Ovary (tissue), 7 donors: ENCODE measurements at regions not wholly inside any gene's neighbourhood (a gene's known extent, or its start where the extent isn't known, plus 50 kb on each side); places are given as distances from the start of the nearest gene placed in this dataset.
"Not testable (repeated sequence)": the region's sequence is repeated elsewhere in the genome, so short reads cannot be mapped to it uniquely, and the experiment has no call there.

Experiments
- DNase-seq, 5 donors: peaks; one replicate each; pipeline ENCODE4 v3.0.0-alpha.2; 2019 to 2020
- H3K27ac ChIP-seq, 2 donors: fragments of 200-600 bp; one replicate each; pipeline versions ENCODE4 v1.5.1 to v1.8.0; 2019 to 2022
- H3K27me3 ChIP-seq: fragments of 200-600 bp; one replicate; pipeline ENCODE4 v1.8.0; 2022
- H3K36me3 ChIP-seq: fragments of 200-600 bp; sonication (generic); one replicate; pipeline ENCODE4 v1.5.1; 2019
- H3K4me1 ChIP-seq: one replicate; pipeline ENCODE4 v1.8.1; 2013; ENCODE audit warnings: mild to moderate bottlenecking, moderate library complexity; ENCODE audit not compliant: insufficient read depth
- H3K4me3 ChIP-seq: fragments of 200-600 bp; sonication (generic); one replicate; pipeline ENCODE4 v1.5.1; 2017
- H3K9me3 ChIP-seq, 2 donors: fragments of 200-600 bp in 1 of 2; sonication (generic) in 1 of 2; one replicate each; pipeline versions ENCODE4 v1.5.1 to v1.8.1; 2013 to 2019; ENCODE audit warnings: mild to moderate bottlenecking in 1 of 2, moderate library complexity in 1 of 2
- EP300 ChIP-seq: sonication (generic); formaldehyde crosslinking; IDR thresholded peaks from one replicate; pipeline ENCODE4 v1.6.1; 2017; ENCODE audit warnings: antibody characterized with exemption
- POLR2A ChIP-seq: fragments of 450-650 bp; IDR thresholded peaks from one replicate; pipeline ENCODE4 v1.6.1; 2017; ENCODE audit warnings: antibody characterized with exemption, mild to moderate bottlenecking, moderate library complexity
- WGBS, 3 donors: extraction: QIAGEN DNeasy Blood & Tissue Kit in 1 of 3; methylation state at CpG; one replicate each; pipeline versions ENCODE4 v1.1.5 to v1.1.7; 2013 to 2017; 5-methylcytosine and 5-hydroxymethylcytosine counted together
- intact Hi-C, 4 donors: fragments of 100-400 bp; cut with DNase I; formaldehyde crosslinking; loops; one replicate each; pipeline versions ENCODE4 v1.11.0 to v1.15.1; 2022 to 2023
- TF ChIP-seq, protein P1 (sequence below), 3 donors: fragments of 450-650 bp in 2 of 3; fragments of 200-600 bp in 1 of 3; IDR thresholded peaks; one replicate each; pipeline versions ENCODE4 v1.5.1 to v1.8.0; 2016 to 2022; ENCODE audit warnings: antibody characterized with exemption in 3 of 3, mild to moderate bottlenecking in 1 of 3
- donor health status: DM: no; HTN: no; CAD: no; lungs with moderate emphysema.
- donor health status: DM: no; HTN: no; CAD: no.
- donor health status: Bipolar disorder and iron deficiency.
- donor health status: DM: no; HTN: no; CAD: no.
- donor health status: DM: yes; HTN: yes; CAD: no.

DNA sequence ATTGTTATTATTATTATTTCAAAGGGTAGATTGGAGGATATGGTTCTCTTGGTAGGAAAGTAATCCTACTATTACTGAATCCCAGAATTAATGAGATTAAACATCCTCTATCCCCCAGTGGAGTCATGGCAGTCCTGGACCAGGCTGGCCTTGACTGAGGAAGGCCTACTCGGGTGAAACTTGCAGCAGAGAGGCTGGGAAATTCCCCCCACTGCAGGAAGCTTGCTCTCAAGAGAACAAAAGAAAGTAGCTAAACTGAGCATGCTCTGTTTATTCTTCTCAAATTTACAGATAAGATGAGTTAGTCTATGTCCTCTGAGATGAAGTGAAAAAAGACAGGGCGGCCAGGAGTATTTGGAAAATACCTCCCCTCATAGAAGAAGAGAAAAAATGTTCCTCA is 233.9 kb upstream of the RPS23 start:
- no peaks in the 10 kb centered on the region for H3K4me1 ChIP-seq
- TF ChIP-seq, protein P1, sequence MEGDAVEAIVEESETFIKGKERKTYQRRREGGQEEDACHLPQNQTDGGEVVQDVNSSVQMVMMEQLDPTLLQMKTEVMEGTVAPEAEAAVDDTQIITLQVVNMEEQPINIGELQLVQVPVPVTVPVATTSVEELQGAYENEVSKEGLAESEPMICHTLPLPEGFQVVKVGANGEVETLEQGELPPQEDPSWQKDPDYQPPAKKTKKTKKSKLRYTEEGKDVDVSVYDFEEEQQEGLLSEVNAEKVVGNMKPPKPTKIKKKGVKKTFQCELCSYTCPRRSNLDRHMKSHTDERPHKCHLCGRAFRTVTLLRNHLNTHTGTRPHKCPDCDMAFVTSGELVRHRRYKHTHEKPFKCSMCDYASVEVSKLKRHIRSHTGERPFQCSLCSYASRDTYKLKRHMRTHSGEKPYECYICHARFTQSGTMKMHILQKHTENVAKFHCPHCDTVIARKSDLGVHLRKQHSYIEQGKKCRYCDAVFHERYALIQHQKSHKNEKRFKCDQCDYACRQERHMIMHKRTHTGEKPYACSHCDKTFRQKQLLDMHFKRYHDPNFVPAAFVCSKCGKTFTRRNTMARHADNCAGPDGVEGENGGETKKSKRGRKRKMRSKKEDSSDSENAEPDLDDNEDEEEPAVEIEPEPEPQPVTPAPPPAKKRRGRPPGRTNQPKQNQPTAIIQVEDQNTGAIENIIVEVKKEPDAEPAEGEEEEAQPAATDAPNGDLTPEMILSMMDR (IDR thresholded peaks at IDR 0.05), result no peak
- TF ChIP-seq POLR2A, result no peak
- no peak for TF ChIP-seq EP300
- H3K36me3 ChIP-seq, result no peaks in the 10 kb centered on the region
- no peak overlapping the region for H3K27ac ChIP-seq
- H3K27me3 ChIP-seq, result no peaks in the 10 kb centered on the region
- no peak overlapping the region for H3K4me3 ChIP-seq
- WGBS, 3 donors, result 67 to 79% (median 72%) methylated on average over 2 of the region's 2 CpGs
- no peaks in the 10 kb centered on the region for H3K9me3 ChIP-seq
- DNase-seq, result no peak
- intact Hi-C loops, result no loop called here

DNA sequence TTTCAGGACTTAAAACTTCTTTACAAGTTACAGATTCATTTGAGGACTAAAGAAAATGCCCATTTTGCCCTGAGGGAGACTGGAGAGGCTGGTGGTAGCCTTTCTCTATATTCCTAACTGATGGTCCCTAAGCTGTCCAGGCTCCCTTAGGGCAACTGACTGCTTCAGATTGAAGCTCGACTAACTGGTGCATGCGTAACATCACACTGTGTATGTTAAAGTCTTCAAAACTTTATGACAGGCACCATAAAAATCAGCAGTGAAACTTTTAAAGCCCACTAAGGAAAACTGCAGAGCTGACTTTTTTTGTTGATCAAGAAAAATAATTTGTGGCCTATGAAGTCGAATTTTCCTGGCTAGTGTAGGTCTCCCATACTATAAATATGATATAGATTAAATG is 233.0 kb upstream of the RPS23 start:
- no peaks in the 10 kb centered on the region for H3K36me3 ChIP-seq
- no peak for DNase-seq
- intact Hi-C loops, result no loop called here
- no peaks in the 10 kb centered on the region for H3K9me3 ChIP-seq
- H3K4me1 ChIP-seq, result no peaks in the 10 kb centered on the region
- no peaks in the 10 kb centered on the region for H3K27me3 ChIP-seq
- no peak overlapping the region for H3K27ac ChIP-seq
- H3K4me3 ChIP-seq, result no peak overlapping the region
- WGBS, 3 donors, result 89 to 90% (median 90%) methylated on average over 3 of the region's 3 CpGs
- TF ChIP-seq EP300 (no peak), POLR2A (no peak)
- TF ChIP-seq, protein P1 (IDR thresholded peaks at IDR 0.05), result no peak

DNA sequence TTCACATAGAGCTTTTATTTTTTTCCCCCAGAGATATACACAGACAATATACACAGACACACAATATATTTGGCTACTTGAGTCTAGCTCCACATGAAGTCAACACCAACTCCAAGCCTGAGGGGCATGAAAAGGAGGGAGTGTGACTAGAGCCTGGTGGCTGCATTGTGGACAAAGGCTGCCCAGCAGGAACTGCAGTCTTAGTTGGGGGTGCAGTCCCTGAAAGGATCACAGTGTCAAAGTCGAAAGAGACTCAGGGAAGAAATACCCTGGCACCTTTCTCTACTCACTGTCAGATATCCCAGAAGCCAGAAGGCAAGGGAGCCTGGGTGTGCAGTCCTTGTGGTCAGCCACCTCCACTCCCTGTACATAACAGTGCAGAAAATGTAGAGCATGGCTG is 231.6 kb upstream of the RPS23 start:
- 56 to 65% (median 63%) methylated on average over 1 of the region's 1 CpG for WGBS, 3 donors
- no peak overlapping the region for H3K4me3 ChIP-seq
- no peaks in the 10 kb centered on the region for H3K27me3 ChIP-seq
- DNase-seq, result no peak
- H3K27ac ChIP-seq, result no peak overlapping the region
- no peaks in the 10 kb centered on the region for H3K36me3 ChIP-seq
- no peaks in the 10 kb centered on the region for H3K9me3 ChIP-seq
- H3K4me1 ChIP-seq, result no peaks in the 10 kb centered on the region
- intact Hi-C loops, result no loop called here
- TF ChIP-seq POLR2A (no peak), EP300 (no peak)
- TF ChIP-seq, protein P1 (IDR thresholded peaks at IDR 0.05), result no peak

DNA sequence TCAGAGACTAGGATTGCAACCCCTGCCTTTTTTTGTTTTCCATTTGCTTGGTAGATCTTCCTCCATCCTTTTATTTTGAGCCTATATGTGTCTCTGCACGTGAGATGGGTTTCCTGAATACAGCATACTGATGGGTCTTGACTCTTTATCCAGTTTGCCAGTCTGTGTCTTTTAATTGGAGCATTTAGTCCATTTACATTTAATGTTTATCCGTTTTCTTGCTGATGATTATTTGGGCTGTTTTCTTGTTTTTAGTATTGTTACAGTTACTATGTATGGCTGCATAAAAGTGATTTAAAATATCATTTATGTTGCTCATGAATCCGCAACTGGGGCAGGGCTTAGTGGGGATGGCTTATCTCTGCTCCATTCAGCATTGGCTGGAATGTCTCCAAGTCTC is 228.2 kb upstream of the RPS23 start:
- H3K4me1 ChIP-seq, H3K27ac ChIP-seq, H3K36me3 ChIP-seq, H3K4me3 ChIP-seq, DNase-seq, H3K9me3 ChIP-seq, H3K27me3 ChIP-seq, intact Hi-C loops: not testable (repeated sequence)
- WGBS, 3 donors, result 88 to 92% (median 90%) methylated on average over 2 to 3 of the region's 3 CpGs

DNA sequence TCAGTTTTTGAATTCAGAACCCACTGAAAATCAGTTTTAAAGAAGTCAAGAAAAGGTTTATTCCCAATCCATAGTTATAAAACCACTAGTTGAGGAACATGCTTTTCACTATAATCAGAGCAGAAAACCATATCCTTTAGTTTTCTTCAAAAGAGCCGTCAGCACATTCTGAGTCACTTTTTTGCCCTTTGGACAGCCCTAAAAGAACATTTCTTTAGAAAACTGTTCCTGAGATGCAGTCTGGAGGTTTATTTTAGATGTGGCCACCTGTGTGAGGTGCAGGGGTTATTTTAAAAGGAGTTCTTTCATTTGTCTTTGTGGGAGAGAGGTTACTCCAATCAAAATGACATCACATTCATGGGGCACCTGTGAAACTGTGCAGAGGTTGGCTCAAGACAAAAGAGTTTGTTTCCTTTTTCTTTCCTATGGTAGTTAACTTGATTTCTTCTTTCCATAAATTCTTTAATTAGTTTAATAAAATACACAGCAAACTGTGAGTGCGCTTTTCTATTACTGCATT is 221.6 kb upstream of the RPS23 start:
- WGBS, 3 donors, result 56 to 68% (median 58%) methylated on average over 2 of the region's 2 CpGs
- Histone ChIP-seq H3K9me3 (no peaks in the 10 kb centered on the region), H3K4me3 (no peak overlapping the region), H3K27ac (no peak overlapping the region), H3K36me3 (no peaks in the 10 kb centered on the region), H3K27me3 (no peaks in the 10 kb centered on the region), H3K4me1 (no peaks in the 10 kb centered on the region)
- DNase-seq, result no peak
- intact Hi-C loops, result no loop called here
- TF ChIP-seq POLR2A (no peak), EP300 (no peak)
- TF ChIP-seq, protein P1 (IDR thresholded peaks at IDR 0.05), result no peak
